Fibroblast of lung (primary cell): ENCODE measurements at regions not wholly inside any gene's neighbourhood (a gene's known extent, or its start where the extent isn't known, plus 50 kb on each side); places are given as distances from the start of the nearest gene placed in this dataset.

ENCODE experiments used
- DNase-seq, 2 donors: peaks; one replicate each; pipeline versions ENCODE4 v3.0.0 to v3.0.0-alpha.2; 2010; ENCODE audit warnings: low read depth in 2 of 2
- H2AFZ ChIP-seq: 2 replicates; pipeline ENCODE4 v1.5.1; 2012; ENCODE audit warnings: low read length, control low read depth, inconsistent platforms
- H3K27ac ChIP-seq: 2 replicates; pipeline ENCODE4 v1.5.1; 2011; ENCODE audit warnings: low read length, control low read depth; ENCODE audit not compliant: insufficient read depth
- H3K27me3 ChIP-seq: 2 replicates; pipeline ENCODE4 v1.5.1; 2011; ENCODE audit warnings: mild to moderate bottlenecking, low read length; ENCODE audit not compliant: control insufficient read depth, insufficient read depth
- H3K36me3 ChIP-seq: 2 replicates; pipeline ENCODE4 v1.5.1; 2011; ENCODE audit warnings: low read length; ENCODE audit not compliant: control insufficient read depth, insufficient read depth
- H3K4me1 ChIP-seq: 2 replicates; pipeline ENCODE4 v1.5.1; 2011; ENCODE audit warnings: low read length; ENCODE audit not compliant: control insufficient read depth, insufficient read depth; ENCODE audit errors: extremely low read depth
- H3K4me2 ChIP-seq: 2 replicates; pipeline ENCODE4 v1.5.1; 2011; ENCODE audit warnings: low read length, control low read depth; ENCODE audit not compliant: insufficient read depth; ENCODE audit errors: extremely low read depth
- H3K4me3 ChIP-seq, 4 experiments: fragments of 200-600 bp in 1 of 4; sonication (generic) in 1 of 4; replicated peaks in 1 of 4; 2 replicates each; pipeline ENCODE4 v1.5.1; 2011 to 2016; ENCODE audit warnings: low read length in 4 of 4, low read depth in 3 of 4, mild to moderate bottlenecking in 3 of 4, control low read depth in 2 of 4, inconsistent platforms in 1 of 4, mixed read lengths in 1 of 4; ENCODE audit not compliant: insufficient read depth in 1 of 4; ENCODE audit errors: control extremely low read depth in 1 of 4
- H3K79me2 ChIP-seq: 2 replicates; pipeline ENCODE4 v1.5.1; 2012; ENCODE audit warnings: mild to moderate bottlenecking, low read length, inconsistent platforms; ENCODE audit not compliant: control insufficient read depth, insufficient read depth
- H3K9ac ChIP-seq: 2 replicates; pipeline ENCODE4 v1.5.1; 2011; ENCODE audit warnings: mild to moderate bottlenecking, low read length, control low read depth; ENCODE audit not compliant: insufficient read depth
- H3K9me3 ChIP-seq: 2 replicates; pipeline ENCODE4 v1.5.1; 2012; ENCODE audit warnings: low read depth, low read length; ENCODE audit not compliant: control insufficient read depth, insufficient read depth
- H4K20me1 ChIP-seq: 2 replicates; pipeline ENCODE4 v1.5.1; 2011; ENCODE audit warnings: low read length; ENCODE audit not compliant: control insufficient read depth, insufficient read depth; ENCODE audit errors: extremely low read depth
- CTCF ChIP-seq, 2 donors: IDR thresholded peaks in 1 of 2; conservative IDR thresholded peaks in 1 of 2; 1 replicate in 1 of 2; 2 replicates in 1 of 2; pipeline ENCODE4 v1.5.1; 2011 to 2012; ENCODE audit warnings: low read length in 2 of 2, control low read depth in 1 of 2, inconsistent platforms in 1 of 2, low read depth in 1 of 2, mild to moderate bottlenecking in 1 of 2
- EZH2 ChIP-seq: IDR thresholded peaks from 2 replicates; pipeline ENCODE4 v1.5.1; 2012; ENCODE audit warnings: low read length, control low read depth, mild to moderate bottlenecking; ENCODE audit errors: missing control alignments

GRCh38 chr10:20369863-20370736, 527.0 kb downstream of the NEBL start:
- no peaks in the 10 kb centered on the region for H3K36me3 ChIP-seq
- TF ChIP-seq EZH2 (no peak), CTCF (conservative IDR thresholded peaks at IDR 0.05 in 1 of 2, IDR thresholded peaks at IDR 0.05 in 1 of 2; ENCODE audit: low read depth in 1 of 2, low read length in 2 of 2) (no peak)
- no peak overlapping the region for H3K27ac ChIP-seq
- H2AFZ ChIP-seq, result no peak overlapping the region
- no peak overlapping the region for H3K4me3 ChIP-seq
- no peak overlapping the region for H3K4me2 ChIP-seq
- no peak overlapping the region for H3K9ac ChIP-seq
- no peaks in the 10 kb centered on the region for H4K20me1 ChIP-seq
- H3K9me3 ChIP-seq, result no peaks in the 10 kb centered on the region
- no peaks in the 10 kb centered on the region for H3K27me3 ChIP-seq
- DNase-seq, result no peak
- no peaks in the 10 kb centered on the region for H3K79me2 ChIP-seq
- no peaks in the 10 kb centered on the region for H3K4me1 ChIP-seq

GRCh38 chr10:20363684-20364083, 533.4 kb downstream of the NEBL start:
- H3K79me2 ChIP-seq, result no peaks in the 10 kb centered on the region
- H3K36me3 ChIP-seq, result no peaks in the 10 kb centered on the region

GRCh38 chr10:20355915-20356314, 539.7 kb downstream of the PLXDC2 start:
- TF ChIP-seq EZH2 (no peak), CTCF (conservative IDR thresholded peaks at IDR 0.05 in 1 of 2, IDR thresholded peaks at IDR 0.05 in 1 of 2; ENCODE audit: low read depth in 1 of 2, low read length in 2 of 2) (no peak)
- Histone ChIP-seq H3K27ac (no peak overlapping the region), H2AFZ (no peak overlapping the region), H3K27me3 (no peaks in the 10 kb centered on the region), H3K79me2 (no peaks in the 10 kb centered on the region), H3K9ac (no peak overlapping the region), H3K36me3 (no peaks in the 10 kb centered on the region), H3K4me1 (no peaks in the 10 kb centered on the region), H4K20me1 (no peaks in the 10 kb centered on the region), H3K9me3 (no peaks in the 10 kb centered on the region), H3K4me2 (no peak overlapping the region), H3K4me3 (no peak overlapping the region)
- DNase-seq, result no peak

More at GRCh38 chr10:20363684-20364083, 533.4 kb downstream of the NEBL start:
- Histone ChIP-seq H4K20me1 (no peaks in the 10 kb centered on the region), H3K27ac (no peak overlapping the region), H3K27me3 (no peaks in the 10 kb centered on the region), H2AFZ (no peak overlapping the region), H3K4me2 (no peak overlapping the region), H3K4me1 (no peaks in the 10 kb centered on the region), H3K4me3 (no peak overlapping the region), H3K9me3 (no peaks in the 10 kb centered on the region), H3K9ac (no peak overlapping the region)
- DNase-seq, result no peak
- TF ChIP-seq CTCF (conservative IDR thresholded peaks at IDR 0.05 in 1 of 2, IDR thresholded peaks at IDR 0.05 in 1 of 2; ENCODE audit: low read depth in 1 of 2, low read length in 2 of 2), result no peak
- TF ChIP-seq EZH2, result no peak
